ENCODE measurements at regions not wholly inside any gene's neighbourhood (a gene's known extent, or its start where the extent isn't known, plus 50 kb on each side); places are given as distances from the start of the nearest gene placed in this dataset.

DNA sequence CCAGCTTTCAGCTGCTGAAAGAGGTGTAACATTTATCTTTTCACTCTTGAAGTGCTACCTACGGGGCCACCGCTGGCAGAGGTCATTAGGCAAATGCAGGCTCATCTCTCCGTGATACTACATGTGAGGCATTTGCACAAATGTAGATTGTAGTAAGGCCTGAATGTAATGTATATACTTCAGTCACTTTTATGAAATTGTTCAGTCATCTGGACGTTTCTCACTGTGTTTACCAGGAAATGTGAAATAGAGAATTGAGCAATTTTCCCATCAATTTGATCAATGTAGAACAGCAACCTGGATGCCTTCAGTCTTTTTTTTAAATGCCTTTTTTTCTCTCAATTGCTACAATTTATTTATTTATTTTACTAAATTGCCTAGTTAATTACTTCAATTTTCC is 368.3 kb upstream of the AZI2 start:
- no peak overlapping the region for H3K4me3 ChIP-seq
- no peak for DNase-seq
- H3K36me3 ChIP-seq: no peaks in the 10 kb centered on the region
- WGBS, 5 donors: 72 to 85% (median 79%) methylated on average over 4 of the region's 4 CpGs
- no peaks in the 10 kb centered on the region for H3K27me3 ChIP-seq (replicated peaks in 1 of 7)
- no peak overlapping the region for H3K27ac ChIP-seq
- no peaks in the 10 kb centered on the region for H3K9me3 ChIP-seq
- intact Hi-C loops (cut with DNase I; ENCODE audit: low total_unique reads): no loop called here
- no peaks in the 10 kb centered on the region for H3K4me1 ChIP-seq
- no peak for TF ChIP-seq POLR2AphosphoS5 (IDR thresholded peaks at IDR 0.05)
- TF ChIP-seq POLR2A (IDR thresholded peaks at IDR 0.05): no peak
- TF ChIP-seq, protein P1, sequence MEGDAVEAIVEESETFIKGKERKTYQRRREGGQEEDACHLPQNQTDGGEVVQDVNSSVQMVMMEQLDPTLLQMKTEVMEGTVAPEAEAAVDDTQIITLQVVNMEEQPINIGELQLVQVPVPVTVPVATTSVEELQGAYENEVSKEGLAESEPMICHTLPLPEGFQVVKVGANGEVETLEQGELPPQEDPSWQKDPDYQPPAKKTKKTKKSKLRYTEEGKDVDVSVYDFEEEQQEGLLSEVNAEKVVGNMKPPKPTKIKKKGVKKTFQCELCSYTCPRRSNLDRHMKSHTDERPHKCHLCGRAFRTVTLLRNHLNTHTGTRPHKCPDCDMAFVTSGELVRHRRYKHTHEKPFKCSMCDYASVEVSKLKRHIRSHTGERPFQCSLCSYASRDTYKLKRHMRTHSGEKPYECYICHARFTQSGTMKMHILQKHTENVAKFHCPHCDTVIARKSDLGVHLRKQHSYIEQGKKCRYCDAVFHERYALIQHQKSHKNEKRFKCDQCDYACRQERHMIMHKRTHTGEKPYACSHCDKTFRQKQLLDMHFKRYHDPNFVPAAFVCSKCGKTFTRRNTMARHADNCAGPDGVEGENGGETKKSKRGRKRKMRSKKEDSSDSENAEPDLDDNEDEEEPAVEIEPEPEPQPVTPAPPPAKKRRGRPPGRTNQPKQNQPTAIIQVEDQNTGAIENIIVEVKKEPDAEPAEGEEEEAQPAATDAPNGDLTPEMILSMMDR (IDR thresholded peaks at IDR 0.05 in 8 of 11, conservative IDR thresholded peaks at IDR 0.05 in 3 of 11): no peak

DNA sequence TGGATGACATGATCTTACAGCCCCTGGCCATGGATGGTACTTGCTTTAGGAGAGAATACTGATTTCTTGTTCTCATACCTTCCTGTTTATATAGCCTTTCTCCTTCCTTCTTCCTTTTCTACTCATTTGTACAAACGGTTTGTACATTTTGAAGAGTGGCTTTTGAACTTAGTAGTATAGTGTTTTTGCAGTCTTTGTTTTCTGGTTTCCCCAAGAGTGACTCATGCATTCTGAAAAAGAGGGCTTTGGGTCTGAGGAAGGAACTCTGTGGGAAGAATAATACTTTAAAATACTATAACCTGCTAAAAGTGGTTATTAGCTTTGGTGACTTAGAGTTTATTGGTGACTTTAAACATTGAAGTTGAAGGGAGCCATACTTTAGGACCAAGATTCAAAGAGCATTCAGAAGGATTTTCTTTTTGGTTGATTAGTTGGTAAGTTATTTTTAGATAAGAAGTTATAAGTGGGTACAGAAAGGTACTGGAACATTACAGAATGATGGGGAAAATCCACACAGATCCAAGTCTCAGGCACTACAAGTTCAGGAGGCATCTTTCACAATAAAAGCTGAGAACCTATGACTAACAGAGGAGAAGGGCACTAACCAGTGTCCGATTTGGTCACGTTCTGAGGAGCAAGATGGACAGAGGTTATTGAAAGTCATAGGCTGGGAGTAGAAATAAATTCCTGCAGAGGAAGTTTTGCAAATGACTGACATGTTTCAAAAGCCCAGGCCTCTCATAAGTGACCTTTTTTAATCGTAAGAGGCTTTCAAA is 369.6 kb upstream of the AZI2 start:
- TF ChIP-seq, protein P1 (IDR thresholded peaks at IDR 0.05 in 8 of 11, conservative IDR thresholded peaks at IDR 0.05 in 3 of 11): no peak
- TF ChIP-seq POLR2AphosphoS5 (IDR thresholded peaks at IDR 0.05) (no peak), POLR2A (IDR thresholded peaks at IDR 0.05) (no peak)
- H3K9me3 ChIP-seq: no peaks in the 10 kb centered on the region
- DNase-seq: no peak
- H3K4me1 ChIP-seq: no peaks in the 10 kb centered on the region
- 37 to 55% (median 47%) methylated on average over 4 of the region's 4 CpGs for WGBS, 5 donors
- no peaks in the 10 kb centered on the region for H3K36me3 ChIP-seq
- no peaks in the 10 kb centered on the region for H3K27me3 ChIP-seq (replicated peaks in 1 of 7)
- no peak overlapping the region for H3K27ac ChIP-seq
- intact Hi-C loops (cut with DNase I; ENCODE audit: low total_unique reads): no loop called here
- H3K4me3 ChIP-seq: no peak overlapping the region

DNA sequence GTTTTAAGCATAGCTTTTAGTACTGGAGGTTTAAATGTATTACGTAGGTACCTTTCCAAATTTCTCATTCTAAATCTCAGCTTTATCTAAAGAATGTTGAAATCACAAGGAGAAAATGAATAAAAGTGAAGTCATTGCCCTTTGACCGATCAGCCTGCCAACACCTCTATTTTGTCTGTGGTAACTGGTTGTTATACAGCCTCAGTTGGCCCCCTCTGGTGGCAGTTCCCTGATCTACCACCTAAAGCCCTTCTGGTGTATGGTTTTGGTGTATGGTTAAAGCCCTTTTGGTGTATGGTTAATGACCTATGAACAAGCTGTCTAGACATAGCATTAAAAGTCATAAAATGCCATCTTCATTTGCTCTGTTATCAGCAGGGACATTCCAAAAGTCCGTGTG is 378.2 kb upstream of the AZI2 start:
- Histone ChIP-seq H3K4me1 (no peaks in the 10 kb centered on the region), H3K36me3 (no peaks in the 10 kb centered on the region), H3K4me3 (no peak overlapping the region), H3K27me3 (replicated peaks in 1 of 7) (no peaks in the 10 kb centered on the region), H3K27ac (no peak overlapping the region), H3K9me3 (peaks cover 0 to 5% (median 0%) of the 10 kb centered on the region in 8 donors)
- intact Hi-C loops (cut with DNase I; ENCODE audit: low total_unique reads): no loop called here
- WGBS, 5 donors: 50 to 74% (median 62%) methylated on average over 3 of the region's 3 CpGs
- DNase-seq: no peak
- TF ChIP-seq POLR2A (IDR thresholded peaks at IDR 0.05): no peak
- TF ChIP-seq, protein P1 (IDR thresholded peaks at IDR 0.05 in 8 of 11, conservative IDR thresholded peaks at IDR 0.05 in 3 of 11): peak in 7 of 11 experiments; percentile 23 to 56 (median 41)

DNA sequence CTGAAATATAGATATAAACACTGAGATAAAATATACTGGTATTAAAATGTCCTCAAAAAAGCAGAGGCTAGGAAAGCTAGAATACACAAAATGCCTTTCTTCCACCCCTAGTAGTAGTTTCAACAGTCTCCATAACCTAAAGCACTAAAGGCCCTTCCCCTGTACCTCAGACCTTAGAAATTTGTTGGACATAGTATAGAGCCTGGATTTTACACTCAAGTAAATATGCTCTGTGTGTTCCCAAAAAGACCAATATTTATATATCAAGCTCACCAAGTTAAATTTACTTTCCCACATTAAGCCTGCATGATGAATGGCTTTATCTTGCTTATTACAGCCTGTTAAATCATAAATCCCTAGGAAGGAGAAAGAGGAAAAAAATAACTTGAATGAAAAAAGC is 378.7 kb upstream of the AZI2 start:
- intact Hi-C loops (cut with DNase I; ENCODE audit: low total_unique reads): no loop called here
- no peaks in the 10 kb centered on the region for H3K27me3 ChIP-seq (replicated peaks in 1 of 7)
- TF ChIP-seq POLR2AphosphoS5 (IDR thresholded peaks at IDR 0.05) (no peak), POLR2A (IDR thresholded peaks at IDR 0.05) (no peak)
- TF ChIP-seq, protein P1 (IDR thresholded peaks at IDR 0.05 in 8 of 11, conservative IDR thresholded peaks at IDR 0.05 in 3 of 11): no peak

More for the DNA sequence above, 378.7 kb upstream of the AZI2 start:
- Histone ChIP-seq H3K27ac (no peak overlapping the region), H3K4me3 (no peak overlapping the region), H3K9me3 (peaks cover 0 to 10% (median 2%) of the 10 kb centered on the region in 8 donors), H3K36me3 (no peaks in the 10 kb centered on the region), H3K4me1 (no peaks in the 10 kb centered on the region)
- DNase-seq: no peak
